ENCODE measurements at regions not wholly inside any gene's neighbourhood (a gene's known extent, or its start where the extent isn't known, plus 50 kb on each side); places are given as distances from the start of the nearest gene placed in this dataset.

- Histone ChIP-seq H3K4me3 (replicated peaks in 1 of 3; ENCODE audit: insufficient read depth in 1 of 3, low read depth in 2 of 3, low read length in 3 of 3) (no peak overlapping the region), H3K27ac (ENCODE audit: extremely low read length, insufficient read depth, low read length) (no peak overlapping the region), H3K79me2 (ENCODE audit: insufficient read depth, low read length) (no peaks in the 10 kb centered on the region), H4K20me1 (ENCODE audit: insufficient read depth, low read length) (no peaks in the 10 kb centered on the region), H3K36me3 (replicated peaks in 1 of 2; ENCODE audit: control insufficient read depth in 1 of 2, insufficient read depth in 2 of 2, low read length in 2 of 2) (no peaks in the 10 kb centered on the region), H3K9me3 (ENCODE audit: low read length) (peaks cover 17% of the 10 kb centered on the region), H3K9ac (ENCODE audit: insufficient read depth, low read depth, low read length) (no peak overlapping the region), H2AFZ (ENCODE audit: low read length) (no peak overlapping the region), H3K27me3 (ENCODE audit: control insufficient read depth in 1 of 2, insufficient read depth in 2 of 2, low read length in 2 of 2) (no peaks in the 10 kb centered on the region), H3K4me2 (ENCODE audit: low read depth, low read length) (no peak overlapping the region), H3K4me1 (ENCODE audit: insufficient read depth, low read length) (no peaks in the 10 kb centered on the region)
- DNase-seq (ENCODE audit: low spot score) (no peak), ATAC-seq (no peak), FAIRE-seq (no peak)
- POLR2A ChIA-PET: no interaction called here
- intact Hi-C loops (cut with micrococcal nuclease; ENCODE audit: unreplicated experiment): no loop called here
- CTCF ChIA-PET (ENCODE audit: low intra/inter-chr PET ratio, low total read pairs): no interaction called here
- TF ChIP-seq ZNF770 (CRISPR knock-in tag; IDR thresholded peaks at IDR 0.05) (no peak), NR3C1 (CRISPR knock-in tag; IDR thresholded peaks at IDR 0.05) (no peak), SMC3 (IDR thresholded peaks at IDR 0.05; ENCODE audit: low read length) (no peak), CEBPB (IDR thresholded peaks at IDR 0.05; ENCODE audit: borderline replicate concordance, low read depth, low read length) (0 out of 2 replicates have a peak, but pooled peaks have one; percentile 5), SRSF9 (IDR thresholded peaks at IDR 0.05; ENCODE audit: borderline replicate concordance, insufficient read depth, low read depth, low read length, poor library complexity, severe bottlenecking) (no peak), ZSCAN9 (CRISPR knock-in tag; IDR thresholded peaks at IDR 0.05; ENCODE audit: borderline replicate concordance) (no peak), SNAI1 (CRISPR knock-in tag; IDR thresholded peaks at IDR 0.05; ENCODE audit: borderline replicate concordance) (no peak)
- BruUV-seq (replicated peaks): no TSS peak
- 44% methylated on average over 4 of the region's 4 CpGs for WGBS (ENCODE audit: low lambda C conversion rate)
- in situ Hi-C loops (cut with HindIII; ENCODE audit: extremely low pct_ligation_motif_present, low pct_unique_long_range_greater_than_20kb): no loop called here
These were observed 153.8 kb downstream of the AREG start for GRCh38 chr4:74598611-74599325.
